OCI-LY7 (cell line): ENCODE measurements at regions not wholly inside any gene's neighbourhood (a gene's known extent, or its start where the extent isn't known, plus 50 kb on each side); places are given as distances from the start of the nearest gene placed in this dataset.

Source experiments
- BruUV-seq: library from RNA; stranded (reverse); fragments of 400-500 nt; replicated peaks from 2 replicates; lab custom pipeline; 2021; lab: Mats Ljungman, UMichigan
- CTCF ChIA-PET: fragments of 300-600 bp; sonication (Branson Sonifier 250); formaldehyde crosslinking; loops from one replicate; lab custom pipeline; 2022; ENCODE audit warnings: antibody characterized with exemption; ENCODE audit not compliant: unreplicated experiment; lab: Charles Lee
- POLR2A ChIA-PET: fragments of 300-600 bp; sonication (Branson Sonifier 250); formaldehyde crosslinking; loops from one replicate; lab custom pipeline; 2022; ENCODE audit warnings: antibody characterized with exemption; lab: Charles Lee
- DNase-seq: peaks from one replicate; pipeline ENCODE4 v3.0.0-alpha.2; 2015; ENCODE audit warnings: low spot score
- H2AFZ ChIP-seq: fragments of 200-600 bp; sonication (generic), shearing (Covaris generic); 2 replicates; pipeline ENCODE4 v1.6.1; 2014; ENCODE audit warnings: mild to moderate bottlenecking, antibody characterized with exemption, low read length, moderate library complexity
- H3K27ac ChIP-seq: fragments of 200-600 bp; sonication (generic); 2 replicates; pipeline ENCODE4 v1.5.1; 2014; ENCODE audit warnings: mixed run types, low read depth, mild to moderate bottlenecking, moderate library complexity, low read length, inconsistent platforms; ENCODE audit not compliant: poor library complexity, severe bottlenecking
- H3K36me3 ChIP-seq: fragments of 200-600 bp; sonication (generic); 2 replicates; pipeline ENCODE4 v1.6.1; 2014; ENCODE audit warnings: mild to moderate bottlenecking, antibody characterized with exemption, low read length, moderate library complexity, mixed read lengths; ENCODE audit not compliant: insufficient read depth
- H3K4me1 ChIP-seq: fragments of 200-600 bp; sonication (generic); 2 replicates; pipeline ENCODE4 v1.5.1; 2014; ENCODE audit warnings: mild to moderate bottlenecking, low read length; ENCODE audit not compliant: insufficient read depth, poor library complexity, severe bottlenecking
- H3K4me2 ChIP-seq: fragments of 200-600 bp; sonication (generic); 2 replicates; pipeline ENCODE4 v1.6.1; 2014; ENCODE audit warnings: mild to moderate bottlenecking, low read length
- H3K4me3 ChIP-seq: fragments of 200-600 bp; sonication (generic); 2 replicates; pipeline ENCODE4 v1.5.1; 2014; ENCODE audit warnings: mild to moderate bottlenecking, low read depth, low read length; ENCODE audit not compliant: poor library complexity, severe bottlenecking
- H3K79me2 ChIP-seq: fragments of 200-600 bp; sonication (generic); 2 replicates; pipeline ENCODE4 v1.6.1; 2016; ENCODE audit warnings: low read depth, mild to moderate bottlenecking, low read length, moderate library complexity, mixed read lengths; ENCODE audit not compliant: insufficient read depth
- H3K9me2 ChIP-seq: fragments of 200-600 bp; sonication (generic); 2 replicates; pipeline ENCODE4 v1.6.1; 2016; ENCODE audit warnings: mild to moderate bottlenecking, low read length, mixed read lengths; ENCODE audit not compliant: insufficient read depth
- H3K9me3 ChIP-seq: fragments of 200-600 bp; sonication (generic); 2 replicates; pipeline ENCODE4 v1.6.1; 2014; ENCODE audit warnings: mild to moderate bottlenecking, mixed run types, low read length, mixed read lengths
- H4K20me1 ChIP-seq: fragments of 200-600 bp; sonication (generic); 2 replicates; pipeline ENCODE4 v1.6.1; 2014; ENCODE audit warnings: mild to moderate bottlenecking, antibody characterized with exemption, low read length, moderate library complexity, mixed read lengths; ENCODE audit not compliant: insufficient read depth
- EZH2phosphoT487 ChIP-seq: fragments of 200-600 bp; sonication (generic); IDR thresholded peaks from 2 replicates; pipeline ENCODE4 v1.6.1; 2018; ENCODE audit warnings: low read depth, borderline replicate concordance, mild to moderate bottlenecking, mixed run types, antibody characterized with exemption, low read length, moderate library complexity, mixed read lengths
- intact Hi-C: fragments of 100-400 bp; cut with micrococcal nuclease; formaldehyde crosslinking; loops from one replicate; pipeline ENCODE4 v1.10.0; 2022; ENCODE audit not compliant: unreplicated experiment
- TF ChIP-seq, protein P1 (sequence below): fragments of 200-600 bp; sonication (generic); conservative IDR thresholded peaks from 2 replicates; pipeline ENCODE4 v1.5.1; 2014; ENCODE audit warnings: mild to moderate bottlenecking, antibody characterized with exemption, low read length, moderate library complexity, mixed read lengths

DNA sequence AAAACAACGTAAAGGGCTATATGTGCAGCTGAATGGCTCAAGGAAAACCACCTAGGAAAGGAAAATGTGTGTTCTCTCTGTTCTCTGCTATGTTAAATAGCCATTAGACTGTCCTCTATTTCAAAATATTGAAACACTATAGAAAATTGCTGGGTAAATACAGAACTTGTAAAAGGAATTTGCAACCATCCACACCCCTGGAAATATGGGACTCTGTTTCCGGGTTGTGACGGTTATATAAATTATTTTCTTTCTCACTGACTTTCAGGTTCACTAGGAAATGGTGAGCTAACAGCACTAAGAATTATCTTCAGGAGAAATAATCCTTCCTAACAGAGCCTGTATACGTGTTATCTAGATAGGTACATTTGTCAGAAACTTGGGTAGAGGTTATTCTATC is 161.0 kb upstream of the DKK2 start:
- Histone ChIP-seq H3K27ac (no peak overlapping the region), H3K4me1 (no peaks in the 10 kb centered on the region), H2AFZ (no peak overlapping the region), H3K9me2 (no peaks in the 10 kb centered on the region), H3K36me3 (no peaks in the 10 kb centered on the region), H3K9me3 (no peaks in the 10 kb centered on the region), H3K4me3 (no peak overlapping the region), H3K79me2 (no peaks in the 10 kb centered on the region), H4K20me1 (no peaks in the 10 kb centered on the region), H3K4me2 (no peak overlapping the region)
- no TSS peak for BruUV-seq
- ChIA-PET POLR2A (no interaction called here), CTCF (no interaction called here)
- intact Hi-C loops: no loop called here
- no peak for DNase-seq
- TF ChIP-seq, protein P1, sequence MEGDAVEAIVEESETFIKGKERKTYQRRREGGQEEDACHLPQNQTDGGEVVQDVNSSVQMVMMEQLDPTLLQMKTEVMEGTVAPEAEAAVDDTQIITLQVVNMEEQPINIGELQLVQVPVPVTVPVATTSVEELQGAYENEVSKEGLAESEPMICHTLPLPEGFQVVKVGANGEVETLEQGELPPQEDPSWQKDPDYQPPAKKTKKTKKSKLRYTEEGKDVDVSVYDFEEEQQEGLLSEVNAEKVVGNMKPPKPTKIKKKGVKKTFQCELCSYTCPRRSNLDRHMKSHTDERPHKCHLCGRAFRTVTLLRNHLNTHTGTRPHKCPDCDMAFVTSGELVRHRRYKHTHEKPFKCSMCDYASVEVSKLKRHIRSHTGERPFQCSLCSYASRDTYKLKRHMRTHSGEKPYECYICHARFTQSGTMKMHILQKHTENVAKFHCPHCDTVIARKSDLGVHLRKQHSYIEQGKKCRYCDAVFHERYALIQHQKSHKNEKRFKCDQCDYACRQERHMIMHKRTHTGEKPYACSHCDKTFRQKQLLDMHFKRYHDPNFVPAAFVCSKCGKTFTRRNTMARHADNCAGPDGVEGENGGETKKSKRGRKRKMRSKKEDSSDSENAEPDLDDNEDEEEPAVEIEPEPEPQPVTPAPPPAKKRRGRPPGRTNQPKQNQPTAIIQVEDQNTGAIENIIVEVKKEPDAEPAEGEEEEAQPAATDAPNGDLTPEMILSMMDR: no peak
- no peak for TF ChIP-seq EZH2phosphoT487

DNA sequence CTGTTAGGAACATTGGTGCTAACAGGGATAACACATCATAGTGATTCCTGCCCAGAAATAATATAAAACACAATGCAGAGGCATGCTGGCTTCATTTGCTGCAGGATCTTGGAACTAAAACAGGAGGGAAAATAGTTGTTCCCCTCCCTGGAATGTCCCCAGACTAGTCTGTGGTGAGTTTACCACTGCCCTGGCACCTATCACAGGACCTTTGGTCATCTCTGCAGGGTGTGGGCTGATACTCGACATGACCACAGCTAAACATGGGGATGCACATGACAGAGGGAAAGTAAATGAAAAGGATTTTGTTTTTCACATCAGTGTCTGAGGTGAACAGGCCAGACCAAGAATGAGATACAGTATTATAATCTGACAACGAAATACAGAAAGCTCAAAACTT is 160.2 kb upstream of the DKK2 start:
- CTCF ChIA-PET: no interaction called here
- TF ChIP-seq EZH2phosphoT487: no peak
- TF ChIP-seq, protein P1: no peak

DNA sequence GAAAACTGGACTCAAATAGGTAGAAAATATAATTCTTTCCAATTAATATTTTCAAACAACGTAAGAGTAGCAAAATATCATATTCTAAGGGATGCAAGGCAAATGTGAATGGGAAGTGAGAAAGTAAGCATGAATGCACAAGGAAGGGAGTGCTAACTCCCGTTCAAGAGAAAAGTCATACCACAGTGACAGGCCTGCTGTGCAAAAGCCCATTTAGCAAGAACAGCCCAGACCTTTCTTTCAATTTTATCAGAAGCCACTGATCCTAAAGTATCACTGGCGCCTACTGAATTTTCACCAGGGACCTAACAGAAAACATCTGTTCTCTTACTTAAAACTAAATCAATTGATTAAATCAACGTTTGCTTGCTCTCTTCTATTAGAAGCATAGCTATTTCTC is 157.9 kb upstream of the DKK2 start:
- Histone ChIP-seq H3K36me3 (no peaks in the 10 kb centered on the region), H3K27ac (no peak overlapping the region), H2AFZ (no peak overlapping the region), H3K9me2 (no peaks in the 10 kb centered on the region), H3K4me2 (no peak overlapping the region), H3K79me2 (no peaks in the 10 kb centered on the region), H3K4me1 (no peaks in the 10 kb centered on the region), H3K4me3 (no peak overlapping the region), H4K20me1 (no peaks in the 10 kb centered on the region), H3K9me3 (no peaks in the 10 kb centered on the region)
- TF ChIP-seq EZH2phosphoT487: no peak
- TF ChIP-seq, protein P1: no peak
- BruUV-seq: no TSS peak
- intact Hi-C loops: no loop called here
- DNase-seq: no peak
- CTCF ChIA-PET: no interaction called here
- POLR2A ChIA-PET: interaction anchor here (1.3 kb wide), 1 partner anchor 24 kb away, joined by 7 read pairs; no protein-coding TSS in a partner anchor

More for the DNA sequence above, 160.2 kb upstream of the DKK2 start:
- H3K9me3 ChIP-seq: no peaks in the 10 kb centered on the region
- no peaks in the 10 kb centered on the region for H3K4me1 ChIP-seq
- POLR2A ChIA-PET: no interaction called here
- H3K79me2 ChIP-seq: no peaks in the 10 kb centered on the region
- H4K20me1 ChIP-seq: no peaks in the 10 kb centered on the region
- no peak overlapping the region for H2AFZ ChIP-seq
- no peak for DNase-seq
- no peak overlapping the region for H3K27ac ChIP-seq
- H3K9me2 ChIP-seq: no peaks in the 10 kb centered on the region
- no peak overlapping the region for H3K4me3 ChIP-seq
- H3K36me3 ChIP-seq: no peaks in the 10 kb centered on the region
- intact Hi-C loops: no loop called here
- H3K4me2 ChIP-seq: no peak overlapping the region
- no TSS peak for BruUV-seq
